ENCODE measurements at regions not wholly inside any gene's neighbourhood (a gene's known extent, or its start where the extent isn't known, plus 50 kb on each side); places are given as distances from the start of the nearest gene placed in this dataset.

DNA sequence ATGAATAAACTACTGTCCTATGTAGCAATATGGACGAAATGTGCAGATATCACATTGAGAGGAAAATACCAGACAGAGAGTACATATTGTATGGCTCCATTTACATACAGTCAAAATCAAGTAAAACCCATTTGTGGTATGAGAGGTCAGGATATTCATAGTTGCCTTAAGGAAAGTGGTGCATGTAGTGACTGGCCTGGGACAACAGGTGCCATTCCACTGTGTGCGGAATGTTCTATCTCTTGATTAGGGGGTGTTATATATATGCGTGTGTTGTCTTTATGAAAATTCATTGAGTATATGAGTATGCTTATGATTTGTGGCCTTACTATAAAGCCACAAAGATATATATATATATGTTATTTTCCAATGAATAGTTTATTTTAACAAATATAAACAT is 964.0 kb downstream of the SORCS3 start:
- no peak for TF ChIP-seq EP300 (IDR thresholded peaks at IDR 0.05; ENCODE audit: low read depth)
- TF ChIP-seq, protein P1, sequence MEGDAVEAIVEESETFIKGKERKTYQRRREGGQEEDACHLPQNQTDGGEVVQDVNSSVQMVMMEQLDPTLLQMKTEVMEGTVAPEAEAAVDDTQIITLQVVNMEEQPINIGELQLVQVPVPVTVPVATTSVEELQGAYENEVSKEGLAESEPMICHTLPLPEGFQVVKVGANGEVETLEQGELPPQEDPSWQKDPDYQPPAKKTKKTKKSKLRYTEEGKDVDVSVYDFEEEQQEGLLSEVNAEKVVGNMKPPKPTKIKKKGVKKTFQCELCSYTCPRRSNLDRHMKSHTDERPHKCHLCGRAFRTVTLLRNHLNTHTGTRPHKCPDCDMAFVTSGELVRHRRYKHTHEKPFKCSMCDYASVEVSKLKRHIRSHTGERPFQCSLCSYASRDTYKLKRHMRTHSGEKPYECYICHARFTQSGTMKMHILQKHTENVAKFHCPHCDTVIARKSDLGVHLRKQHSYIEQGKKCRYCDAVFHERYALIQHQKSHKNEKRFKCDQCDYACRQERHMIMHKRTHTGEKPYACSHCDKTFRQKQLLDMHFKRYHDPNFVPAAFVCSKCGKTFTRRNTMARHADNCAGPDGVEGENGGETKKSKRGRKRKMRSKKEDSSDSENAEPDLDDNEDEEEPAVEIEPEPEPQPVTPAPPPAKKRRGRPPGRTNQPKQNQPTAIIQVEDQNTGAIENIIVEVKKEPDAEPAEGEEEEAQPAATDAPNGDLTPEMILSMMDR (IDR thresholded peaks at IDR 0.05): no peak
